A549 (cell line): ENCODE measurements at regions not wholly inside any gene's neighbourhood (a gene's known extent, or its start where the extent isn't known, plus 50 kb on each side); places are given as distances from the start of the nearest gene placed in this dataset.

Experiments used
- ATAC-seq, 2 experiments: fragments of 200-7000 bp in 1 of 2; fragments of >200 bp in 1 of 2; cut with Nextera tagmentation in 1 of 2; cut with Tn5 transposase in 1 of 2; 3 replicates each; pipeline versions ENCODE4 v1.8.0 to v1.9.1; 2018 to 2020; ENCODE audit warnings: mild to moderate bottlenecking in 1 of 2, moderate library complexity in 1 of 2
- CTCF ChIA-PET: fragments of 300-600 bp; sonication (Branson Sonifier 250); formaldehyde crosslinking; extraction: SDS; loops from one replicate; lab custom pipeline; 2021; ENCODE audit warnings: antibody characterized with exemption, inconsistent platforms; lab: Yijun Ruan, JAX
- POLR2A ChIA-PET: fragments of 350-600 bp; formaldehyde crosslinking; extraction: SDS; loops from one replicate; lab custom pipeline; 2021; ENCODE audit warnings: antibody characterized with exemption, inconsistent platforms; lab: Yijun Ruan, JAX
- DNase-seq, 2 experiments: peaks; one replicate each; pipeline versions ENCODE4 v3.0.0 to v3.0.0-alpha.2; 2011 to 2016; ENCODE audit warnings: low read depth in 1 of 2, low spot score in 1 of 2
- FAIRE-seq: peaks from 2 replicates; lab custom pipeline; 2011; peaks lifted over from hg19 to GRCh38; lab: Jason Lieb, UNC
- H3K27ac ChIP-seq, 2 experiments: fragments of >200 bp; sonication (Bioruptor Twin); formaldehyde crosslinking; 3 replicates each; pipeline ENCODE4 v1.5.1; 2016 to 2017
- H3K4me1 ChIP-seq: fragments of >200 bp; sonication (Bioruptor Twin); formaldehyde crosslinking; 3 replicates; pipeline ENCODE4 v1.6.1; 2016
- H3K4me2 ChIP-seq: fragments of >200 bp; sonication (Bioruptor Twin); formaldehyde crosslinking; 3 replicates; pipeline ENCODE4 v1.6.1; 2016
- H3K4me3 ChIP-seq: fragments of >200 bp; sonication (Bioruptor Twin); formaldehyde crosslinking; 3 replicates; pipeline ENCODE4 v1.5.1; 2016
- H3K9me3 ChIP-seq: fragments of >200 bp; sonication (Bioruptor Twin); formaldehyde crosslinking; 3 replicates; pipeline ENCODE4 v1.6.1; 2016
- CBX2 ChIP-seq: fragments of 200-600 bp; sonication (generic); IDR thresholded peaks from 2 replicates; pipeline ENCODE4 v1.6.1; 2016; ENCODE audit warnings: low read depth, mild to moderate bottlenecking, borderline replicate concordance
- CBX8 ChIP-seq: fragments of 200-600 bp; sonication (generic); IDR thresholded peaks from 2 replicates; pipeline ENCODE4 v1.6.1; 2016
- CEBPB ChIP-seq, 2 experiments: fragments of >200 bp in 1 of 2; sonication (Bioruptor Twin) in 1 of 2; formaldehyde crosslinking in 1 of 2; IDR thresholded peaks; 2 replicates each; pipeline ENCODE4 v1.6.1; 2012 to 2016
- EHF ChIP-seq: fragments of 250-450 bp; sonication (Bioruptor Pico); IDR thresholded peaks from 2 replicates; pipeline ENCODE4 v1.5.0; 2020; ENCODE audit warnings: mild to moderate bottlenecking
- ESRRA ChIP-seq: fragments of 150-350 bp; IDR thresholded peaks from 2 replicates; pipeline ENCODE4 v1.6.1; 2014; ENCODE audit warnings: mild to moderate bottlenecking, low read length, borderline replicate concordance
- FOSB ChIP-seq: fragments of 250-450 bp; sonication (Bioruptor Pico); IDR thresholded peaks from 2 replicates; pipeline ENCODE4 v1.5.0; 2020; ENCODE audit warnings: mild to moderate bottlenecking, moderate library complexity
- FOSL2 ChIP-seq, 2 experiments: fragments of 450-650 bp in 1 of 2; fragments of >200 bp in 1 of 2; sonication (Bioruptor Twin) in 1 of 2; formaldehyde crosslinking; IDR thresholded peaks; 2 replicates each; pipeline versions ENCODE4 v1.5.0 to v1.6.1; 2016 to 2020; ENCODE audit warnings: mild to moderate bottlenecking in 1 of 2, moderate library complexity in 1 of 2
- GATA3 ChIP-seq: IDR thresholded peaks from 2 replicates; pipeline ENCODE4 v1.6.1; 2012; ENCODE audit warnings: borderline replicate concordance
- HOXA7 ChIP-seq: fragments of 250-450 bp; sonication (Bioruptor Pico); IDR thresholded peaks from 2 replicates; pipeline ENCODE4 v1.5.0; 2020; ENCODE audit warnings: mild to moderate bottlenecking, moderate library complexity
- HOXB5 ChIP-seq: fragments of 250-450 bp; sonication (Bioruptor Pico); IDR thresholded peaks from 2 replicates; pipeline ENCODE4 v1.5.0; 2020; ENCODE audit warnings: mild to moderate bottlenecking, moderate library complexity
- JUN ChIP-seq, 2 experiments: fragments of >200 bp; sonication (Bioruptor Twin); formaldehyde crosslinking; IDR thresholded peaks; 2 replicates in 1 of 2; 3 replicates in 1 of 2; pipeline ENCODE4 v1.6.1; 2016 to 2017
- MAFK ChIP-seq: fragments of 450-650 bp; IDR thresholded peaks from 2 replicates; pipeline ENCODE4 v1.6.1; 2014; ENCODE audit not compliant: partially characterized antibody
- NFE2L2 ChIP-seq: fragments of 150-350 bp; conservative IDR thresholded peaks from 2 replicates; pipeline ENCODE4 v1.6.1; 2014; ENCODE audit warnings: low read length
- REST ChIP-seq: fragments of 200-600 bp; sonication (generic); IDR thresholded peaks from 2 replicates; pipeline ENCODE4 v1.6.1; 2016; ENCODE audit warnings: antibody characterized with exemption, mild to moderate bottlenecking, moderate library complexity
- RFX5 ChIP-seq: fragments of 450-650 bp; IDR thresholded peaks from 2 replicates; pipeline ENCODE4 v1.7.1; 2014; ENCODE audit warnings: antibody characterized with exemption, mild to moderate bottlenecking, moderate library complexity
- TFCP2L1 ChIP-seq: fragments of 250-450 bp; sonication (Bioruptor Pico); IDR thresholded peaks from 2 replicates; pipeline ENCODE4 v1.5.0; 2021; ENCODE audit warnings: mild to moderate bottlenecking
- TP53 ChIP-seq: fragments of 250-450 bp; sonication (Bioruptor Pico); IDR thresholded peaks from 2 replicates; pipeline ENCODE4 v1.5.0; 2021; ENCODE audit warnings: mild to moderate bottlenecking, moderate library complexity
- ZFP36 ChIP-seq: fragments of 450-650 bp; IDR thresholded peaks from 2 replicates; pipeline ENCODE4 v1.6.1; 2014; ENCODE audit warnings: borderline replicate concordance; ENCODE audit not compliant: partially characterized antibody
- ZSCAN20 ChIP-seq: fragments of 250-450 bp; sonication (Bioruptor Pico); IDR thresholded peaks from 2 replicates; pipeline ENCODE4 v1.8.0; 2022; ENCODE audit warnings: mild to moderate bottlenecking, moderate library complexity
- WGBS: methylation state at CpG from one replicate; pipeline ENCODE4 v1.1.6; 2017; ENCODE audit errors: missing lambda C conversion rate; 5-methylcytosine and 5-hydroxymethylcytosine counted together
- TF ChIP-seq, protein P1 (sequence below): fragments of 450-650 bp; IDR thresholded peaks from 2 replicates; pipeline ENCODE4 v1.6.1; 2014; ENCODE audit warnings: antibody characterized with exemption
- TF ChIP-seq, protein P2 (sequence below): IDR thresholded peaks from 2 replicates; pipeline ENCODE4 v1.6.1; 2012
- TF ChIP-seq, protein P3 (sequence below): IDR thresholded peaks from 2 replicates; pipeline ENCODE4 v1.6.1; 2012; ENCODE audit warnings: low read depth, borderline replicate concordance

DNA sequence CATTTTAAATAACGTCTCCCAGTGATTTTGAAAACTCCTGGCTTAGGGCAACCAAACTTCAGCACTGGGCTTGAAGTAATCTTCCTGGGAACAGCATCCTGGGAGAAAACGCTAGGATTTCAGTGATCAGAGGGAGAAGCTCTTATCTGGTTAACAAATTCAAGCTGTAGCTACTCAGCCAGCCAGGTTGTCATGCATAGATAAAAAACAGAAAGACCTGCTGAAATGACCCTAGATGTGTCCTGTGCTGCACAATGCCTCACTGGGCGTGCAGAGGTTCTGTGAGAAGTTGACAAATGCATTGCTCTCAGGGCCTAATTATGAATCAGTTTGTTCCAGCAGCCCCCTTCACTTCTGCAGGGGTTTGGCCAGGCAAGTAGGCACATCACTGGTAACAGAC is 68.9 kb upstream of the CHCHD3 start (continued):
- no peak for TF ChIP-seq REST
- no peak for TF ChIP-seq ZFP36
- TF ChIP-seq EHF (CRISPR knock-in tag): no peak

DNA sequence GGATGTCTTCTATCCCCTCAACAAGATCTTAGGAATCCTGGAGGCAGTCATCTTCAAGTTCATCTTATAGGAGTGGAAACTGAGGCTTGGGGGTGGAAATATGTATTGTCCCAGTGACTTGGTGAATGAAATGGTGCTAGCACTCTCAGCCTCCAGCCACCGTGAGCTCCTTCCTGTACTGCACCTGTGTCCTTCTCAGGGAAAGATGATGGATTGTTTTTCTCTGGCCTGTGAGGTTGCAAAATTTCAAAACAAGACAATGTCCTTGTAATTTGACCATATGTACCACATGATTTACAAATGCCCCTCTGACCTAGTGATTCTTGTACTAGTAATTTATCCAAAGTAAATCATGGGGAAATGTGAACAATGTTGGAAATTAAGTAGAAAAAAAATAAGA is 71.0 kb upstream of the CHCHD3 start:
- CTCF ChIA-PET: no interaction called here
- Histone ChIP-seq H3K4me2 (no peak overlapping the region), H3K27ac (no peak overlapping the region), H3K4me1 (no peaks in the 10 kb centered on the region), H3K9me3 (0 out of 3 replicates have a peak, but pooled peaks cover 2% of the 10 kb centered on the region)
- ATAC-seq: no peak
- DNase-seq: no peak
- 32% methylated on average over 1 of the region's 1 CpG for WGBS
- POLR2A ChIA-PET: no interaction called here
- TF ChIP-seq GATA3: no peak
- no peak for TF ChIP-seq CBX2
- TF ChIP-seq ZSCAN20 (CRISPR knock-in tag): no peak
- no peak for TF ChIP-seq JUN (IDR thresholded peaks at IDR 0.05)
- TF ChIP-seq FOSB: no peak
- no peak for TF ChIP-seq RFX5
- no peak for TF ChIP-seq FOSL2 (IDR thresholded peaks at IDR 0.05)
- no peak for TF ChIP-seq FOSL2 (CRISPR knock-in tag; IDR thresholded peaks at IDR 0.05)
- TF ChIP-seq HOXB5 (CRISPR knock-in tag): no peak
- no peak for TF ChIP-seq MAFK
- TF ChIP-seq TP53 (CRISPR knock-in tag): no peak
- TF ChIP-seq CBX8: no peak
- TF ChIP-seq HOXA7 (CRISPR knock-in tag): no peak
- TF ChIP-seq, protein P1, sequence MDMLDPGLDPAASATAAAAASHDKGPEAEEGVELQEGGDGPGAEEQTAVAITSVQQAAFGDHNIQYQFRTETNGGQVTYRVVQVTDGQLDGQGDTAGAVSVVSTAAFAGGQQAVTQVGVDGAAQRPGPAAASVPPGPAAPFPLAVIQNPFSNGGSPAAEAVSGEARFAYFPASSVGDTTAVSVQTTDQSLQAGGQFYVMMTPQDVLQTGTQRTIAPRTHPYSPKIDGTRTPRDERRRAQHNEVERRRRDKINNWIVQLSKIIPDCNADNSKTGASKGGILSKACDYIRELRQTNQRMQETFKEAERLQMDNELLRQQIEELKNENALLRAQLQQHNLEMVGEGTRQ: no peak
- TF ChIP-seq, protein P2, sequence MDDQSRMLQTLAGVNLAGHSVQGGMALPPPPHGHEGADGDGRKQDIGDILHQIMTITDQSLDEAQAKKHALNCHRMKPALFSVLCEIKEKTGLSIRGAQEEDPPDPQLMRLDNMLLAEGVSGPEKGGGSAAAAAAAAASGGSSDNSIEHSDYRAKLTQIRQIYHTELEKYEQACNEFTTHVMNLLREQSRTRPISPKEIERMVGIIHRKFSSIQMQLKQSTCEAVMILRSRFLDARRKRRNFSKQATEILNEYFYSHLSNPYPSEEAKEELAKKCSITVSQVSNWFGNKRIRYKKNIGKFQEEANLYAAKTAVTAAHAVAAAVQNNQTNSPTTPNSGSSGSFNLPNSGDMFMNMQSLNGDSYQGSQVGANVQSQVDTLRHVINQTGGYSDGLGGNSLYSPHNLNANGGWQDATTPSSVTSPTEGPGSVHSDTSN: no peak
- TF ChIP-seq NFE2L2: no peak
- TF ChIP-seq TFCP2L1 (CRISPR knock-in tag): no peak
- TF ChIP-seq, protein P3, sequence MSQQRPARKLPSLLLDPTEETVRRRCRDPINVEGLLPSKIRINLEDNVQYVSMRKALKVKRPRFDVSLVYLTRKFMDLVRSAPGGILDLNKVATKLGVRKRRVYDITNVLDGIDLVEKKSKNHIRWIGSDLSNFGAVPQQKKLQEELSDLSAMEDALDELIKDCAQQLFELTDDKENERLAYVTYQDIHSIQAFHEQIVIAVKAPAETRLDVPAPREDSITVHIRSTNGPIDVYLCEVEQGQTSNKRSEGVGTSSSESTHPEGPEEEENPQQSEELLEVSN: no peak
- TF ChIP-seq ESRRA: no peak
- TF ChIP-seq REST: no peak
- TF ChIP-seq CEBPB (IDR thresholded peaks at IDR 0.05): no peak
- TF ChIP-seq, all 56 proteins: peak for 0
- H3K4me3 ChIP-seq: no peak overlapping the region
- no peak for FAIRE-seq
